ENCODE measurements at regions not wholly inside any gene's neighbourhood (a gene's known extent, or its start where the extent isn't known, plus 50 kb on each side); places are given as distances from the start of the nearest gene placed in this dataset.

GRCh38 chr4:155604718-155605626 lies 61.7 kb upstream of the GUCY1A1 start:
- Histone ChIP-seq H4K8ac (ENCODE audit: extremely low read depth, insufficient read depth, low read length) (no peak overlapping the region), H4K5ac (ENCODE audit: insufficient read length, low read depth, low read length) (no peak overlapping the region), H3K36me3 (ENCODE audit: control insufficient read depth in 2 of 4, insufficient read depth in 4 of 4, low read length in 3 of 4) (no peaks in the 10 kb centered on the region), H3K4me3 (ENCODE audit: extremely low read depth in 1 of 4, insufficient read depth in 2 of 4, low read depth in 3 of 4, low read length in 4 of 4) (no peak overlapping the region), H3K14ac (ENCODE audit: insufficient read length) (no peak overlapping the region), H3K23me2 (ENCODE audit: low read depth, low read length) (no peaks in the 10 kb centered on the region), H3K9ac (replicated peaks in 1 of 4; ENCODE audit: extremely low read depth in 1 of 4, low read depth in 3 of 4, low read length in 3 of 4) (no peak overlapping the region), H3K79me2 (ENCODE audit: control insufficient read depth in 1 of 2, insufficient read depth in 2 of 2, low read length in 2 of 2) (no peaks in the 10 kb centered on the region), H2AK5ac (ENCODE audit: low read depth, low read length) (no peak overlapping the region), H3K4me1 (replicated peaks in 1 of 4; ENCODE audit: control insufficient read depth in 3 of 4, insufficient read depth in 4 of 4, low read length in 3 of 4) (no peaks in the 10 kb centered on the region), H3K18ac (ENCODE audit: extremely low read depth, low read length) (no peak overlapping the region), H3K23ac (ENCODE audit: insufficient read length) (no peak overlapping the region), H4K91ac (replicated peaks; ENCODE audit: insufficient read length, low read length) (no peak overlapping the region), H4K20me1 (replicated peaks in 1 of 2; ENCODE audit: control insufficient read depth in 1 of 2, insufficient read depth in 2 of 2, low read length in 2 of 2) (no peaks in the 10 kb centered on the region), H3K27me3 (replicated peaks in 1 of 4; ENCODE audit: control insufficient read depth in 3 of 4, extremely low read depth in 1 of 4, insufficient read depth in 3 of 4, low read length in 3 of 4) (no peaks in the 10 kb centered on the region), H3K79me1 (ENCODE audit: low read depth, low read length) (no peaks in the 10 kb centered on the region), H3K27ac (ENCODE audit: low read depth, low read length) (no peak overlapping the region), H3K4ac (replicated peaks; ENCODE audit: insufficient read length, low read depth, low read length) (no peak overlapping the region), H2BK12ac (ENCODE audit: low read depth, low read length) (no peak overlapping the region), H3K9me3 (ENCODE audit: insufficient read depth in 2 of 2, low read depth in 1 of 2, low read length in 1 of 2) (no peaks in the 10 kb centered on the region), H2BK20ac (ENCODE audit: low read length) (no peak overlapping the region), H3K4me2 (ENCODE audit: insufficient read depth in 1 of 2, low read depth in 2 of 2, low read length in 2 of 2) (no peak overlapping the region), H2BK15ac (ENCODE audit: low read length) (no peak overlapping the region), H2BK120ac (replicated peaks; ENCODE audit: low read depth, low read length) (no peak overlapping the region), H2AFZ (ENCODE audit: low read length) (no peak overlapping the region), H3K56ac (replicated peaks; ENCODE audit: insufficient read length, low read depth, low read length) (no peak overlapping the region), H2BK5ac (ENCODE audit: low read depth, low read length) (no peak overlapping the region)
- no peak for DNase-seq (ENCODE audit: low read depth in 1 of 2, low spot score in 2 of 2)
- FAIRE-seq, result no peak
- POLR2A ChIA-PET (ENCODE audit: partially characterized antibody), result no interaction called here
- WGBS, 2 experiments (ENCODE audit: extremely low coverage in 1 of 2, insufficient coverage in 1 of 2, insufficient read length in 1 of 2, insufficient replicate concordance in 2 of 2, low coverage in 1 of 2, low lambda C conversion rate in 2 of 2, missing lambda C conversion rate in 1 of 2), result 72% methylated on average over 4 of the region's 4 CpGs; no CpG with 5 or more reads in 1 of the 2 experiments
- CTCF ChIA-PET (ENCODE audit: partially characterized antibody), result no interaction called here
- TF ChIP-seq GTF2F1 (IDR thresholded peaks at IDR 0.05; ENCODE audit: borderline replicate concordance, low read depth, low read length) (no peak), TBP (IDR thresholded peaks at IDR 0.05; ENCODE audit: low read depth, low read length) (no peak), RBBP5 (IDR thresholded peaks at IDR 0.05; ENCODE audit: borderline replicate concordance, low read depth, low read length) (no peak), RNF2 (IDR thresholded peaks at IDR 0.05; ENCODE audit: borderline replicate concordance, low read depth, low read length, missing control alignments, poor library complexity, severe bottlenecking) (no peak), ZNF274 (IDR thresholded peaks at IDR 0.05; ENCODE audit: borderline replicate concordance, extremely low read depth, low read length) (no peak)

Measured in H1 (cell line).